ENCODE measurements at regions not wholly inside any gene's neighbourhood (a gene's known extent, or its start where the extent isn't known, plus 50 kb on each side); places are given as distances from the start of the nearest gene placed in this dataset. TPM values are rescaled to one million over a fixed set of nuclear protein-coding genes. Genes with fewer than 3 reads are reported as not detected.

Small RNA genes in the stretch of these regions (small RNA-seq; reads per million reads assigned to genes)
- gene AC092266.1, result not detected
- gene RF00019, result not detected

Measured in ovary (tissue), 1 donor.